ENCODE measurements at regions not wholly inside any gene's neighbourhood (a gene's known extent, or its start where the extent isn't known, plus 50 kb on each side); places are given as distances from the start of the nearest gene placed in this dataset.

DNA sequence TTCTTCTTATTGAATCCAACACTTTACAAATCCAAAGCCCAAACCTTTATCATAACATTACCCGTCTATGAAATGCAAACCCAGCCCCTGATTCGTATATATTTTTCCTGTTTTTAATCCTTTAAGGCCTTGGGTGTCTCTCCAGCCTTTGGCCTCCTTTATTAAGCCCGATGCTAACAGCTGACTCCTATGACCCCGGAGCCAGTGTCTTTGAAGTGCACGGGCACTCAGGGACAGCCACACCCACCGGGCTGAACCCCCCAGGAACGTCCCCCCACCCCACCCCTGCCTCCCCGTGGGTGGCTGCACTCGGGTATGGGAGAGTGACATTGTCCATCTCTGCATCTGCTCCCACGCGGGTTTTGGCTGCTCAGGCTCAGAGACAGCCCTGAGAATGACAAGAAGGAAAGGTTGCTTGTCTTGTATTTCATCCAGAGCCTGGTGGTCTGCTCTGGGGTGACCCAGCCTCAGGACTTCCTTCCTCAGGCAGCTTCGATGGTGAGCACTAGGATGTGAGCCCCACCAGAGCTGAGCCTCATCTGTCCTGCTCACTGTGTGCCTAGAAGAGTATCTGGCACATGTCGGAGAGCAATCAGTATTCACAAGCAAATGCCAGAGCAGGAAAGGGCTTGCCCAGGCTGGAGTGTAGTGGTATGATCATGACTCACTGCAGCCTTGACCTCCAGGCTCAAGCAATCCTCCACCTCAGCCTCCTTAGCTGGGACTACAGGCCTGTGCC is 210.4 kb downstream of the SKIDA1 start:
- ATAC-seq (peak in 1 of 2 donors; percentile 38), DNase-seq (ENCODE audit: low spot score) (no peak)
- Mint-ChIP-seq H3K4me3 (no peak overlapping the region), H3K27me3 (peaks cover 7 to 9% of the 10 kb centered on the region in 2 donors), H3K9me3 (no peaks in the 10 kb centered on the region), H3K36me3 (no peaks in the 10 kb centered on the region), H3K4me1 (ENCODE audit: low read depth in 2 of 2) (no peaks in the 10 kb centered on the region), H3K27ac (no peak overlapping the region)

DNA sequence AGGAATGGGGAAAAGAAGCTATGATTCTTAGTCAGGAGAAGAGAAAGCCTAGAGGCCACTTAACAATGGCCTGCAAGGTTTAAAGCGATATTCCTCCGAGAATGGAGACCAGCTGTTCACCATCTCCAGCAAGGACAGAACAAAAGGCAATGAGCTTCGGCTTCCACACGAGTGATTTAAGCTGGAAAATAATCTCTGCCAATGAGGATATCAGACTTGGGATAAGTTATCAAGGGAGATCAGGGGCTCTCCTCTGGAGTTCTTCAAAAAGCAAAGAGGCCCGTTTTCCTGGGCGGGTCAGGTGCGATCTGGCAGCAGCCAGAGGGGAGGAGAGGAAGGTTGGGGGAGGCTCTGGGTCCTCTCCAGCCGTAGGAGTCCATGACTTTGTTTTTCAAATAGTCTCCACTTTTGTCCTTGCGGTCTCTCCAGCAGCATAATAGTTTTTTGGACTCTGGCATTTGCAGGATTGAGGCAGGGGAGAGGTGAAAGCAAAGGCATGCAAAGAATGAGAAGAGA is 211.3 kb downstream of the SKIDA1 start:
- Mint-ChIP-seq H3K27me3 (peaks cover 7 to 9% of the 10 kb centered on the region in 2 donors), H3K9me3 (no peaks in the 10 kb centered on the region), H3K36me3 (no peaks in the 10 kb centered on the region), H3K4me1 (ENCODE audit: low read depth in 2 of 2) (no peaks in the 10 kb centered on the region), H3K4me3 (no peak overlapping the region), H3K27ac (no peak overlapping the region)
- ATAC-seq (no peak), DNase-seq (ENCODE audit: low spot score) (no peak)

DNA sequence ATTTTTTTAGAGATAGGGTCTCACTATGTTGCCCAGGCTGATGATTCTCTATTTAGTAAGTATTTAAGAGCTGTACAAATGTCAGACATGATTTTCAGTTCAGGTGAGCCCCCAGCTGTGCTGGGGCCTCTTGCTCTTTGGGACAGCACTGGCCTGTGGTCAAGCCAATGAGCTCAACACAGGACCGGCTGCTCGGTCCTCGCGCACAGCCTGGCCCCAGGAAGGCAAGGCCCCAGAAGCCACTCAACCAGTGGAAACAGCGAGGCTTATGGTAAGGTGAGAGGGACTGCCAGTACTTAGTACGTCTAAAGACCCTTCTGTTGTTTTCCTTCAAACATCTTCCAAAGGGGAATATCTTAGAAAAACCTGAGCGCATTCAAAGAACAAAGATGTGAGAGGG is 211.8 kb downstream of the SKIDA1 start:
- Mint-ChIP-seq H3K4me1 (ENCODE audit: low read depth in 2 of 2) (no peaks in the 10 kb centered on the region), H3K9me3 (no peaks in the 10 kb centered on the region), H3K36me3 (no peaks in the 10 kb centered on the region), H3K27me3 (peaks cover 6 to 7% of the 10 kb centered on the region in 2 donors), H3K4me3 (no peak overlapping the region), H3K27ac (no peak overlapping the region)
- DNase-seq (ENCODE audit: low spot score) (no peak), ATAC-seq (no peak)

DNA sequence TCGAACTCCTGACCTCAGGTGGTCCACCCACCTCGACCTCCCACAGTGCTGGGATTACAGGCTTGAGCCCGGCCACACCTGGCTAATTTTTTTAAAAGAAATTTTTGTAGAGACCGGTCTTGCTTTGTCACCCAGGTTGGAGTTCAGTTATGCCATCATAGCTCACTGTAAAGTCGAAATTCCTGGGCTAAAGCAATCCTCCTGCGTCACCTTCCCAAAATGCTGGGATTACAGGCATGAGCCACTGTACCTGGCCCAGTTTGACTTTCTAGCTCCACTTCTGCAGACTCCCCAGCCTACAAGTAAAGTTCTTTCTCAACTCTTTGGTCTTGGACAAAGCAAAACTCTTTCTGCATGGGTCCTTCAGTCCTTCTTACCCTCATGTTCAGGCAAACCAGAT is 214.1 kb downstream of the SKIDA1 start:
- DNase-seq (ENCODE audit: low spot score) (no peak), ATAC-seq (no peak)
- peaks cover 7 to 8% of the 10 kb centered on the region in 2 donors for H3K27me3 Mint-ChIP-seq
- no peaks in the 10 kb centered on the region for H3K9me3 Mint-ChIP-seq
- H3K27ac Mint-ChIP-seq, result no peak overlapping the region
- H3K4me3 Mint-ChIP-seq, result no peak overlapping the region
- H3K36me3 Mint-ChIP-seq, result no peaks in the 10 kb centered on the region
- H3K4me1 Mint-ChIP-seq (ENCODE audit: low read depth in 2 of 2), result no peaks in the 10 kb centered on the region

DNA sequence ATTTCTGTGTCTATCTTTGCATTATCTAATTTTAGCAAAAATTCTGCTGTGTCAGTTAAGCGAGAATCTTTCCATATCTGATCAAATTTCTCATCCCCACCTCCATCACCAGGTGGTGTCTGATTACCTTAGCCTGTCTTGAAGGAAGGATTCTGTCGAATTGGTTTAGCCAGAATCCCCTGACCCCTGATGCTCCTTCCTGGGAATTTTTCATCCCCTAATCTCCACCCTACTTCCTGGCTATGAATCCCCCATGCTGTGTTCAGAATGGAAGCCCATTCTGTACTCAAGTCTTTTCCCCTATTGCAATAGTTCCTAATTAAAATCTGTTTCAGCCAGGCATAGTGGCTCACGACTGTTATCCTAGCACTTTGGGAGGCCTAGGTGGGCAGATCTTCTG is 216.1 kb downstream of the SKIDA1 start:
- no peak for ATAC-seq
- Mint-ChIP-seq H3K9me3 (no peaks in the 10 kb centered on the region), H3K36me3 (no peaks in the 10 kb centered on the region), H3K4me3 (no peak overlapping the region), H3K27me3 (peaks cover 8 to 13% of the 10 kb centered on the region in 2 donors), H3K27ac (no peak overlapping the region), H3K4me1 (ENCODE audit: low read depth in 2 of 2) (no peaks in the 10 kb centered on the region)
- no peak for DNase-seq (ENCODE audit: low spot score)

DNA sequence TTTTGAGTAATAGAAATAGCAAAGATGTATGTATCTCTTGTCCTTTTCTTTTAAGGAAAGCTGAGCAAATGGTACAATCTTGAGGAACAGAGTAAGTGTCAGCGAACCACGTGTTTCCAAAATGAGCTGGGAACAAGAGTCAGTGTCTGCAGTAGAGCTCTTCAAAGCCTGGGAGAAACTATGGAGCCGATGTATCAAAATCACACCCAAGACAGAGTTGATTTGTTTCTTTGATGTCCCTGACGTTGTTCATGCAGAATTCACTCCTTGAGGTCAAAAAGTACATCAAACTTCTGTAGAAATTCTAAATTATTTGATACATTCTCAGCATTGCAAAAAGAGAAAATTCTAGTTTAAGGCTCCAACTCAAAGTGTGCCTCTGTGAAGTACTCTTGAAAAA is 216.5 kb downstream of the SKIDA1 start:
- Mint-ChIP-seq H3K4me3 (no peak overlapping the region), H3K27me3 (peaks cover 8 to 13% of the 10 kb centered on the region in 2 donors), H3K36me3 (no peaks in the 10 kb centered on the region), H3K4me1 (ENCODE audit: low read depth in 2 of 2) (no peaks in the 10 kb centered on the region), H3K9me3 (no peaks in the 10 kb centered on the region), H3K27ac (no peak overlapping the region)
- DNase-seq (ENCODE audit: low spot score) (no peak), ATAC-seq (no peak)

DNA sequence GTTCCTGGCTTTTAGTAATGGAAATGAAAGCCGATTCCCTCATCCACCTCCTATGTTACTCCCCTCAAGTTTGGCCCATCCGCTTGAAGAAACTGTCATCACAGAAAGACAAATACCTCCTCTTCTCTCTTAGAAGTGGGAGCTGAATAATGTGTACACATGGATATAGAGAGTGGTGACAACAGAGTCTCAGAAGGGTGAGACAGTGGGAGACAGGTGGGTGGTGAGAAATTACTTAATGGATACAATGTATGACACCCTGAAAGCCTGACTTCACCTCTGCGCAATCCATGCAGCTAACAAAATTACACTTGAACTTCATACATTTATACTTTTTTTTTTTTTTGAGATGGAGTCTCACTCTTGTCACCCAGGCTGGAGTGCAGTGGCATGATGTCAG is 217.5 kb downstream of the SKIDA1 start:
- no peak overlapping the region for H3K4me3 Mint-ChIP-seq
- no peaks in the 10 kb centered on the region for H3K36me3 Mint-ChIP-seq
- ATAC-seq (no peak), DNase-seq (ENCODE audit: low spot score) (no peak)
- H3K4me1 Mint-ChIP-seq (ENCODE audit: low read depth in 2 of 2), result no peaks in the 10 kb centered on the region
- peaks cover 8 to 11% of the 10 kb centered on the region in 2 donors for H3K27me3 Mint-ChIP-seq
- no peak overlapping the region for H3K27ac Mint-ChIP-seq
- H3K9me3 Mint-ChIP-seq, result no peaks in the 10 kb centered on the region

DNA sequence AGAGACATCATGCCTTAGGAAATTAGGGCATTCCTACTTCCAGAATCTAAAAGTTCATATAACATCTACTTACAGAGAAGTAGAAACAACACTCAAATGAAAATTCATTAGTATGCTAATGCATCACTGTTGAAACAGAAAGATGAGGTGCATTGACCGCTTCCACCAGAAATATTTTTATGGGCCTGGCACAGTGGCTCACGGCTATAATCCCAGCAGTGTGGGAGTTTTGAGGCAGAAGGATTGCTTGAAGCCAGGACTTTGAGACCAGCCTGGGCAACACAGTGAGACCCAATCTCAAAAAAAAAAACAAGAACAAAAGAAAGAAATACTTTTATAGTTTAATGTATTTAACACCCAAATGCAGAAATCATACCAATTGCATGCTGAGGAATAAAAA is 220.9 kb downstream of the SKIDA1 start:
- ATAC-seq, result no peak
- no peaks in the 10 kb centered on the region for H3K36me3 Mint-ChIP-seq
- peaks cover 2 to 13% of the 10 kb centered on the region in 2 donors for H3K27me3 Mint-ChIP-seq
- no peak overlapping the region for H3K4me3 Mint-ChIP-seq
- H3K9me3 Mint-ChIP-seq, result no peaks in the 10 kb centered on the region
- DNase-seq (ENCODE audit: low spot score), result no peak
- no peak overlapping the region for H3K27ac Mint-ChIP-seq
- H3K4me1 Mint-ChIP-seq (ENCODE audit: low read depth in 2 of 2), result no peaks in the 10 kb centered on the region

DNA sequence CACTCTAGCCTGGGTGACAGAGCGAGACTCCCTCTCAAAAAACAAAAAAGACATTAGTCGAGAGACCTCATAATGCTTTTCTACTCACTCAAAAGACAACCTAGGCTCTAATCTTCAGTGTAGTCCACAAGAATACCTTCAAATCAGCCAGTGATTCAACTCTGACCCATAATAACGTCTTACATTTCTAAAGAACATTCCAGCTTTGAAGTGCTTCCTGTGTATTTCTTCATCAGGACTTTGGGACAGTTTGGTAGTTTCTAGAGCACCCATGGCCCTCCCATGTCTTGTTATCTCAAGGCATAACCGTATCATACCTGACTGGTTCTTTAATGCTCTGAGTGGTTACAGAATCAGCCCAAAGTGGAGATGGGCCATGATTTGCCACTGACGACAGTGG is 221.3 kb downstream of the SKIDA1 start:
- ATAC-seq, result no peak
- Mint-ChIP-seq H3K27me3 (peaks cover 2 to 13% of the 10 kb centered on the region in 2 donors), H3K4me1 (ENCODE audit: low read depth in 2 of 2) (no peaks in the 10 kb centered on the region), H3K9me3 (no peaks in the 10 kb centered on the region), H3K27ac (no peak overlapping the region), H3K4me3 (no peak overlapping the region), H3K36me3 (no peaks in the 10 kb centered on the region)
- no peak for DNase-seq (ENCODE audit: low spot score)

DNA sequence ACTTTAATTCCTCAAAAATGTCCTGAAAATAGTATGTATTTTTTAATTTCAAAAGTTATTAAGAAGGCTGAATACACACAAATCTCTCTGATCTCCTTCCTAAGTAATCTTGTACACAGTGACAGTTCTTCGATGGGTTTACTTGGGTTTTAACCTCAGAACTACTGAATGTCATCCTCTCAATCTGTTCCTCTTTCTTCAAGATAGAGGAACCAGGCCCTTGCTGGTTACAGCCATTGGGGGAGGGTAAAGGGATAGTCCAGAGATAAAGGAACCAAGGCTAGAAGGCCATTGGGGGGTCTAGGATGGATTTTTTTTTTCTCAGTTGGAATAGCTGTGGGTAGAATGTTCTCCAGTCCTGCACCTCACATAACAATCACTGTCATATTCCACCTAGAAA is 224.9 kb downstream of the SKIDA1 start:
- H3K36me3 Mint-ChIP-seq, result no peaks in the 10 kb centered on the region
- H3K27me3 Mint-ChIP-seq, result peaks cover 6 to 25% of the 10 kb centered on the region in 2 donors
- ATAC-seq, result no peak
- H3K27ac Mint-ChIP-seq, result no peak overlapping the region
- no peak overlapping the region for H3K4me3 Mint-ChIP-seq
- H3K4me1 Mint-ChIP-seq (ENCODE audit: low read depth in 2 of 2), result no peaks in the 10 kb centered on the region
- no peak for DNase-seq (ENCODE audit: low spot score)
- H3K9me3 Mint-ChIP-seq, result no peaks in the 10 kb centered on the region

DNA sequence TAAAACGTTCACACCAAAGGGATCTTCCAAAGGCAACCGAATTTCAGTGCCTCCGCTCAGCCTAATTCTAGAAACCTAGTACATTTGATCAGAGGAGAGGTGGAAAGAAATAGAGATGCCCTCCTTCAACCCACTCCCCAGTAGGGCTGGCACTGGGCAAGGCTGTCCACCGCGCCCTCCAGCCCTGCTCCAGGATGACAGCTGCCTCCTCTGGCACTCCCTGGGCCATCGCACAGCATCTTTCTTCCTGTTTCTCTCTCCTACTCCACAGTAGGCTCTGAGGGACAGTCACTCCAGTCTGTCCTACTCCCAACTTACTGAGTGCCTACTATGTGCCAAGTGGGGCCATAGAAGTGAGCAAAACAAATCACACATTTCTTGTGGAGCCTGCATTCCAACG is 226.2 kb downstream of the SKIDA1 start:
- ATAC-seq (peak in 1 of 2 donors; percentile 54), DNase-seq (ENCODE audit: low spot score) (no peak)
- Mint-ChIP-seq H3K4me1 (ENCODE audit: low read depth in 2 of 2) (no peaks in the 10 kb centered on the region), H3K27me3 (peaks cover 9 to 27% of the 10 kb centered on the region in 2 donors), H3K36me3 (no peaks in the 10 kb centered on the region), H3K9me3 (no peaks in the 10 kb centered on the region), H3K27ac (no peak overlapping the region), H3K4me3 (no peak overlapping the region)

DNA sequence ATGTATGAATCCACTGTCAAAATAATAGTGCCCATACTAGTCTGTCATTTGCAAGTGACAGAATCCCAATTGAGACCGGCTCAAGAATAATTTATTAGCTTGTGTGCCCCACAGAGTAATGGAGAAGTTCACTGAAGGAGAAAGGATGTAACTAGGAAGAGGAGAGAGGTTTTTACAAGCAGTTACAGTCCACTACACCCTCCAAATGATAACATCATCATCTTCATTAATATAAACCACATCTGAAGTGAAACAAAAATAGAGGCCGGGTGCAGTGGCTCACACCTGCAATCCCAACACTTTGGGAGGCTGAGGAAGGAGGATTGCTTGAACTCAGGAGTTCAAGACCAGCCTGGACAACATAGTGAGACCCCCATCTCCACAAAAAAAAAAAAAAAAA is 226.8 kb downstream of the SKIDA1 start:
- H3K9me3 Mint-ChIP-seq, result no peaks in the 10 kb centered on the region
- no peak overlapping the region for H3K4me3 Mint-ChIP-seq
- no peak overlapping the region for H3K27ac Mint-ChIP-seq
- no peaks in the 10 kb centered on the region for H3K36me3 Mint-ChIP-seq
- ATAC-seq, result no peak
- H3K4me1 Mint-ChIP-seq (ENCODE audit: low read depth in 2 of 2), result no peaks in the 10 kb centered on the region
- DNase-seq (ENCODE audit: low spot score), result no peak
- peaks cover 13 to 33% of the 10 kb centered on the region in 2 donors for H3K27me3 Mint-ChIP-seq

DNA sequence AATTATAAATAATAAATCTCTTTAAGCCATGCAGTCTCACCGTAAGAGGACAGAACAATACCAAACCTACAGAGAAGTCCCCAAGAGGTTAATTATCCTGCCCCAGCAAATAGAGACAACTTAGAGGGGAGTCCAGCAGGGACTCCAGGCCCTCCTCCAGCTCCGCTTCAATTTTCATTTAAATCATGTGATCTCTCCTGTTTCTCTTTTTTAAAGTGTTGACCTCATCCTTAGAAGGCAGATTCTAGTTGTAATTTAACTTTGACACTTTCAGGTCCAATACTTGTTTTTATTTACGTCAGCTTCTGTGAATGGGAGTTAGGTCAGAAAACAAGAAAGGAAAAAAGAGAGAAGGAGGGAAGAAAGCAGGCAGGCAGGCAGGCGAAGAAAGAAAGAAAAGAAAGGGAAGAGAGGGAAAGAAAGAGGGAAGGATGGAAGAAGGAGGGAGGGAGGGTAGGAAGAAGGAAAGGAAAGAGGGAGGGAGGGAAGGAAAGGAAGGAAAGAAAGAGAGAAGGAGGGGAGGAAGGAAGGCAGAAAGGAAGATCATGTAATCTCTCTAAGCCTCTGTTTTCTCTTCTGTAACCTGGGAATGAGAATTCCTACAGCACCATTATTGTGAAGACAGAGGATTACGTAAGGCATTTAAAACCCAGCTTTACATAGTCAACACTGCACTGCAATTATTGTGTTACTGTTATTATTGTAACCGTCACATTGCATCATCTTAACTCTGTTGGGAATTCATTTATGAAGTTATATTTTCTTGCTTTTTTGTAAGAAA is 227.7 kb downstream of the SKIDA1 start:
- Mint-ChIP-seq H3K36me3 (no peaks in the 10 kb centered on the region), H3K9me3 (no peaks in the 10 kb centered on the region), H3K4me3 (no peak overlapping the region), H3K27me3 (peaks cover 16 to 42% of the 10 kb centered on the region in 2 donors), H3K27ac (no peak overlapping the region), H3K4me1 (ENCODE audit: low read depth in 2 of 2) (no peaks in the 10 kb centered on the region)
- DNase-seq (ENCODE audit: low spot score) (no peak), ATAC-seq (no peak)

DNA sequence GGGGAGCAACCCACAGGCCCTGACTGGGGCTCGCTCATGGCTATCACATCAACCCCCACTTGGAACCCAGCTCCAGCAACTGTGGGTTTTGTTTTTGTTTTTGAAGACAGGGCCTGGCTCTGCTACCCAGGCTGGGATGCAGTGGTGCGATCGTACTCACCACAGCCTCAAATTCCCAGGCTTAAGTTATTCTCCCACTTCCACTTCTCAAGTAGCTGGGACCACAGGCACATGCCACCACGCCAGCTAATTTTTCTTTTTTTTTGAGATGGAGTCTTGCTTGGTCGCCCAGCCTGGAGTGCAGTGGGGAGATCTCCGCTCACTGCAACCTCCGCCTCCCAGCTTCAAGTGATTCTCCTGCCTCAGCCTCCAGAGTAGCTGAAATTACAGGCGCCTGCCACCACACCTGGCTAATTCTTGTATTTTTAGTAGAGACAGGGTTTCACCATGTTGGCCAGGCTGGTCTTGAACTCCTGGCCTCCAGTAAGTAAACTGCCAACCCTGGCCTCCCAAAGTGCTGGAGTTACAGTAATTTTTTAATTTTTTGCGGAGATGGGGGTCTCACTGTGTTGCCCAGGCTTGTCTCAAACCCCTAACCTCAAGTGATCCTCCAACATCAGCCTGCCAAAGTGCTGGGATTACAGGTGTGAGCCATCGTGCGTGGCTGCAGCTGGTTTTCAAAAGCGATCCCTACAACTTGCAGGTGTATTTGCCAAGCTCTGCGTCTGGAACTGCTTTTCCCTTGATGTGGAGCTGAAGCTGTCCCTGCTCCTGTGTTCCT is 228.7 kb downstream of the SKIDA1 start:
- DNase-seq (ENCODE audit: low spot score) (no peak), ATAC-seq (no peak)
- Mint-ChIP-seq H3K4me3 (no peak overlapping the region), H3K4me1 (ENCODE audit: low read depth in 2 of 2) (no peaks in the 10 kb centered on the region), H3K9me3 (no peaks in the 10 kb centered on the region), H3K27me3 (peaks cover 16 to 46% of the 10 kb centered on the region in 2 donors), H3K36me3 (no peaks in the 10 kb centered on the region), H3K27ac (no peak overlapping the region)
